ENCODE measurements at regions not wholly inside any gene's neighbourhood (a gene's known extent, or its start where the extent isn't known, plus 50 kb on each side); places are given as distances from the start of the nearest gene placed in this dataset.
"Not testable (repeated sequence)": the region's sequence is repeated elsewhere in the genome, so short reads cannot be mapped to it uniquely, and the experiment has no call there.

DNA sequence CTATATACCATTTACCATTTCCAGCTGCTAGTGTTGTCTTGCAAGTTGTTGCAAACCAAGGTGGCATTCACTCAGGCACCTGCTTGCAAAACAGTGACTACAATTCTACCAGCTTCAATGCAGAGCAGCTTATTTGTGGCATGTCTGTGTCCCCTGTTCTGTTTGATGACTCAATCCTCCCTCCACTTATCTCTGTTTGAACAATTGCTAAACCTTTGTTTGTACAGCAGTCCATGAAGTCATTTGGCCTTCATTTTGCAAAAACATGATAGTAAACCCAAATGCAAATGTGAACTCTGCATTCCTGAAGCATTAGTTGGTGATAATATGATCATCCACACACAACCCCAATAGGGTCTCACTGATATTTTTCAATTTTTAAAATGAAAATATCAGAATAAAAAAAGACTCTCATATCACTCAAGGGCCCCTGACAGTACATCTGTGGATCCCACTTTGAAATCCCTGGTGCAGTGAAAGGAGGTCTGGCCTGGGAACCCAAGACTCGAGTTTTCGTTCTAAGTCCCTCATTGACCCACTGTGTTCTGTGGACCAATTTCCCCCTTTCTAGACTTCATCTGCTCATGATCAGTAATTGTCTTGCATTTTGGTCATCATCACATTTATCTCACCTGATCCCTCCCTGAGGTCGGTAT, 425.4 kb downstream of the RPS24 start:
- Mint-ChIP-seq H3K4me3 (no peak overlapping the region), H3K27me3 (no peaks in the 10 kb centered on the region)

DNA sequence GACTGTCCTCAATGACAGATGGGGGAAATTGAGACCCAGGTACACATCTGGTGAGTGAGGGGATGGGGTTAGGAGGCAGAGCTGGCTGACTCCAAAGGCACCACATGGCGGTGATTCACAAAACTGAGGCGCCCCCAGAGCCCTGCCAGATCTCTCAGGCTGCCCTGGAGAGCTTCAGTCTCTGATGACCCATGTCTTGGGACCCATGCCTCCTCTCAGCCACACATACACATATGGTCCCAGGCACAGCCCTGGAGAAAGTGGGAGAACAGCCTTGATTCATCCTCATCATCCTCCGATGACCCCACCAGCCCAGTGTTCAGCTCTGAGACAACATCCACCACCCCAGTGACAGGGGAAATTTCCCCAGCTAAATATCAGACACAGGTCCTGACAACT, 426.0 kb downstream of the RPS24 start:
- H3K4me1 Mint-ChIP-seq: no peaks in the 10 kb centered on the region
- no peaks in the 10 kb centered on the region for H3K9me3 Mint-ChIP-seq
- H3K27ac Mint-ChIP-seq: no peak overlapping the region
- H3K4me3 Mint-ChIP-seq: no peak overlapping the region
- no peaks in the 10 kb centered on the region for H3K27me3 Mint-ChIP-seq
- H3K36me3 Mint-ChIP-seq: no peaks in the 10 kb centered on the region

More for the DNA sequence above, 425.4 kb downstream of the RPS24 start:
- Mint-ChIP-seq H3K27ac (no peak overlapping the region), H3K4me1 (no peaks in the 10 kb centered on the region), H3K9me3 (no peaks in the 10 kb centered on the region), H3K36me3 (no peaks in the 10 kb centered on the region)

DNA sequence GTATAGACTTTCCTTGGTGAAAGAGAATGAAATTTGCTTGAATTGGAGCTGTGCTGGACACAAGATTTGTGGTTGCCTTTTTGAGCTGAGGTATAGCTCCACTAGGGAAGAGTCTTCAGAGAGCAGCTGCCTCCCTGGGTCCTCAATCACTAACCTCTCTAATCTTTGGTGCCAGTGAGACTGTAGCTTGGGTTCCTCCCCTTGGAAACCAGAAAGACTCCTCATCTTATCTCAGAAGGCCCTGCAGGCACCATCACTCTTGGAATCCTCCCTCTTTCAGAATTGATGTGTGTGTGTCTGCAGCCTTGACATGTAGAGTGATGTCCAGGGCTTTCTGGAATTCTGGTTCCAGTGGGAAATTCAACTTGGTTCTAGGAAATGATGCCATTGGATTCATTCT, 426.5 kb downstream of the RPS24 start:
- no peak overlapping the region for H3K27ac Mint-ChIP-seq
- H3K36me3 Mint-ChIP-seq: no peaks in the 10 kb centered on the region
- no peaks in the 10 kb centered on the region for H3K27me3 Mint-ChIP-seq

DNA sequence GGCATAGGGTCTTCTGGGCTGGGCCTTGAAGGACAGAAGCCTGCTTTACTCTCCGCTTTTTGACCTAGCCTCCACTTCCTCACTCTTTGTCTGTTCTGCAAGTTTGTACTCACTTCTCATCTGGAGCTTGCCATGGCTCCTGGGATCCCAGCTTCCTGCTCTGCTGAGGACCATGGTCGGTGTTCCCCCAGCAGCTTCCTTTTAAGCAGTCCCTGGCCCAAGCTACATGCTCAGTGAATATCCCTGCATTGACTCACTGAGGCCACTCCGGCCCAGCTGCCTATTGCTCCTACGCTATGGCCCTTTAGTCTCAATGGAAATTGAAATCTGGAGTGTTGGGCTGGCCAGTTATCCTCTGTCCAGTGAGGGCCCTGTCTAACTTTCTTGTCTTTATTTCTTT, 427.7 kb downstream of the RPS24 start:
- no peak overlapping the region for H3K27ac Mint-ChIP-seq
- H3K4me1 Mint-ChIP-seq: no peaks in the 10 kb centered on the region
- H3K27me3 Mint-ChIP-seq: no peaks in the 10 kb centered on the region
- no peaks in the 10 kb centered on the region for H3K36me3 Mint-ChIP-seq
- H3K9me3 Mint-ChIP-seq: no peaks in the 10 kb centered on the region
- H3K4me3 Mint-ChIP-seq: no peak overlapping the region

More for the DNA sequence above, 426.5 kb downstream of the RPS24 start:
- no peaks in the 10 kb centered on the region for H3K9me3 Mint-ChIP-seq
- H3K4me3 Mint-ChIP-seq: no peak overlapping the region
- H3K4me1 Mint-ChIP-seq: no peaks in the 10 kb centered on the region

DNA sequence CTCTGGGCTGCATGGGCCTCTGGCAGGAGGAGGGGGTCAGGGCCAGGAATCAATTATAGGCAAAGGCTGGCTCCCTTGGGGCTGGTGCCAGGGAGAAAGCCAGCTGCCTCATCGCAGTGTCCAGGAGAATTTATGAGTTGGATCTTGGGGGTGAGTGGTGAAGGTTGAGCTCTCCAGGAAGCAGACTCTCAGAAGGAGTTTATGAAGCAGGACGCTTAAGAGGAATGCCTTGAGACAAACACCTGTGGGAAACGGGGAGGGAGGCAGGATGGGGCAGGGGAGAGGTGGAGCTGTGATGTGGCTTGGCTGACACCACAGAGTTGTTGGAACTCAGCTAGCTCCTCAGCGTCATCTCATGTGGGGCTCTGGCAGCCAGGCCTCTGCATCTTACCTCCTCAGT, 428.5 kb downstream of the RPS24 start:
- no peaks in the 10 kb centered on the region for H3K4me1 Mint-ChIP-seq
- H3K27ac Mint-ChIP-seq: no peak overlapping the region
- no peaks in the 10 kb centered on the region for H3K27me3 Mint-ChIP-seq
- H3K4me3 Mint-ChIP-seq: no peak overlapping the region
- H3K36me3 Mint-ChIP-seq: no peaks in the 10 kb centered on the region
- H3K9me3 Mint-ChIP-seq: no peaks in the 10 kb centered on the region

DNA sequence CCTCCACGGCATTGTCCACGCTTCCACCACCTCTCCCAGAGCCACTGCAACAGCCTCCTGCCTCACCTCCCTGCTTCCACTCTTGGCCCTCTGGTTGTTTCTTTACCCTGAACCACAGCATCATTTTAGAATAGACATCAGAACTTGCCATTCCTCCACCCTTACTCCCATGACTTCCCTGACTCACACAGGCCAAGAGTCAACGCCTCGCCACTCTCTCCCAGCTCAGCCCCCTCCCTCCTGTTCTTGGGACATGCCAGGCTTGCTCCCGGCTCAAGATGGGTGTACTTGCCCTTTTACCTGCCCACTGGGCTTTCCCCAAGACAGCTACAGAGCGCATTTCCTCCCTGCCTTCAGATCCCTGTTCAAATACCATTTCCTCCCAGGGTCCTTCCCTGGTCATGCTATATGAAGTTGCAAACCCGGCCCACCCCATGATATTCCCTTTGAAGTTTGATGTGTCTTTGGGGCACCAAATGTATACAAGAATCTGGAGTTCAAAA, 429.1 kb downstream of the RPS24 start:
- Mint-ChIP-seq H3K4me1 (no peaks in the 10 kb centered on the region), H3K36me3 (no peaks in the 10 kb centered on the region), H3K27me3 (no peaks in the 10 kb centered on the region), H3K27ac (no peak overlapping the region), H3K4me3 (no peak overlapping the region), H3K9me3 (no peaks in the 10 kb centered on the region)

DNA sequence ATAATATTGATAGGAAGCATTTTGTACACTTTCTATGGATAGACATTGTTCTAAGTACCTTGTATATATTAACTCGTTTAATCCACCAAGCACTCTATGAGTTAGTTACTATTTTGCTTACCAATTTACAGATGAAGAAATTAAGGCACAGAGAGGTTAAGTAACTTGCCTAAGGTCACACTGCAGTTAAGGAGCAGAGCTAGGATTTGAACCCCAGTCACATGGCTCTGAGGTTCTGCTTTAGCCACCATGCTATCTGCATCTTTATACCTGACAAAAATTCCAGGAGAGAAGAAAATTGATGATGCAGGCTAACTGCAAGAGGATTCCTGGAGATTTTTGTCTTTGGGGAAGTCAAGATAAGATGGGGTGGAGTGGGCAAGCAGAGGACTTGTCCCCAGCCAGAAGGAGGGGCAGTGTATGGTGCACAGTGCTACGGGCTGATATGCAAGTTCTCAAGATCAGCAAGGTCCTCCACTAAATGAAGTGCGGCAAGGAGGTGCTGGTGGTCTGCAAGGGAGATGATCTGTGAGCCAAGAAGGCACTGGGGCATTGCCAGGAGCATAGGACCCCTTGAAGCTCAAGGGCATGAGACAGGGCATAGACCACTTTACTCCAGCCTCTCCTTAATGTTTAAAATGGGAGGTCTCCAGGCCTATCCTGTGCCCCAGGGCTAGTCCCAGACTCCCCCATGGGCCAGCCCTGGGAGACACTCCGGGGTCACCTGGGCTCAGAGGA, 430.6 kb downstream of the RPS24 start:
- no peaks in the 10 kb centered on the region for H3K4me1 Mint-ChIP-seq

DNA sequence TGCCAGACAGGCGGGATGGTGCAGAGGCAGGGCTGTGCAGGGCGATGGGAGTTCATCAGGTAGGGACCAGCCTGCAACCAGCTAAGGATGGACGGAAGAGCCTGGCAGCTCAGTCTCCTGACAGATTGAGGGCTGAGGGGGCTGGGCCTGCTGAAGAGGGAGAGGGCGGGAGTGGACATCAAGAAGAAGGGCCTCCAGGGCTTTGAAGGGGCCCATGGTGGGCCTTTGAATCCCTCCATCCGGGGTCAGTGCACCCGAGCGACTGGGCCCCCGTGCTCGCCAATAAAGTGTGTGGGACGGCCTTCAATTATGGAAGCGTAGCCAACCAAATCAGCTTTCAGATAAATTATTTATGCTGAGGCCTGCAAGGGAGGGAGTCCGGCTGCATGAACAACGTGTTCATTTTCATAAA, 431.2 kb downstream of the RPS24 start:
- Mint-ChIP-seq H3K9me3 (no peaks in the 10 kb centered on the region), H3K4me1 (no peaks in the 10 kb centered on the region), H3K27me3 (no peaks in the 10 kb centered on the region), H3K36me3 (no peaks in the 10 kb centered on the region), H3K27ac (no peak overlapping the region), H3K4me3 (no peak overlapping the region)

More for the DNA sequence above, 430.6 kb downstream of the RPS24 start:
- H3K36me3 Mint-ChIP-seq: no peaks in the 10 kb centered on the region
- H3K27ac Mint-ChIP-seq: no peak overlapping the region
- no peak overlapping the region for H3K4me3 Mint-ChIP-seq
- no peaks in the 10 kb centered on the region for H3K27me3 Mint-ChIP-seq
- H3K9me3 Mint-ChIP-seq: no peaks in the 10 kb centered on the region

DNA sequence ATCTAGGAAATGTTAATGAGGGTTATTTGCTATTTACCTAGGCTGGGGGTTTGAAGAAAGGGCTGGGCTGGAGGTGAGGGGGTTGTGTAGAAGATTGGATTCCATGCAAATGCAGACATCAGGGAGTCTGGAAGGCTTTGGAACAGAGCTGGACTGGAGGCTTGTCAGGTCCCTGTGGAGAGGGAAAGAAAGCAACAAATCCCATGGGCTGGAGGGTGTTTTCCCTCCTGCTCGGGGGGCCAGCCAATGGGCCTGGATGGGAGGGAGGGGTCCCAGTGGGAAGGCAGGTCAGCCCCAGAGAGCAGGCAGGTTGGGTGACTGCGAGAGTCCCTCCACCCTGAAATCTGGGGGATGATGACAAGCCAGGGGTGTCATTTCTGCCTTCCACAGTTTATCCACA, 431.8 kb downstream of the RPS24 start:
- Mint-ChIP-seq H3K27ac (no peak overlapping the region), H3K4me1 (no peaks in the 10 kb centered on the region), H3K36me3 (no peaks in the 10 kb centered on the region), H3K4me3 (no peak overlapping the region), H3K27me3 (no peaks in the 10 kb centered on the region), H3K9me3 (no peaks in the 10 kb centered on the region)

DNA sequence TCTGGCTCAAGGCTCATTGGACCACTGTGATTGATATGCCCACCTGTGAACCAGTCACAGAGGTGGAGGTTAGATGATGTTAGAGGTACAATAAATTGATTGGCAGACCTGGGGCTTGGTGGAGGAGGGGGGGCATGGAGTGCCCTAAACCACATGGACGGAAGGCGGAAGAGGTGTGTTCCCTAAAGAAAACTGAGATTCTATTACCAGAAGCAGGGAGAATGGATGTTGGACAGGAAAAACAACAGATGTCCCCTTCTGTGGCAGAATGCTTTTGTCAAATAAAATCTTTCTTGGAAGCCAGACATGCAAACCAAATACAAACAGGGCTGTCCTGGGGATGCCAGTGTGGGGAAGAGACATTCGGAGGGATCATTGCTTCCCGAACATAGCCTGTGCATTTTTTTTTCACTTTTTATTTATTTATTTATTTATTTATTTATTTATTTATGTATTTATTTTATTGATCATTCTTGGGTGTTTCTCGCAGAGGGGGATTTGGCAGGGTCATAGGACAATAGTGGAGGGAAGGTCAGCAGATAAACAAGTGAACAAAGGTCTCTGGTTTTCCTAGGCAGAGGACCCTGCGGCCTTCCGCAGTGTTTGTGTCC, 433.9 kb downstream of the RPS24 start:
- no peaks in the 10 kb centered on the region for H3K36me3 Mint-ChIP-seq
- no peak overlapping the region for H3K4me3 Mint-ChIP-seq
- no peaks in the 10 kb centered on the region for H3K27me3 Mint-ChIP-seq
- H3K4me1 Mint-ChIP-seq: no peaks in the 10 kb centered on the region
- no peak overlapping the region for H3K27ac Mint-ChIP-seq
- no peaks in the 10 kb centered on the region for H3K9me3 Mint-ChIP-seq

DNA sequence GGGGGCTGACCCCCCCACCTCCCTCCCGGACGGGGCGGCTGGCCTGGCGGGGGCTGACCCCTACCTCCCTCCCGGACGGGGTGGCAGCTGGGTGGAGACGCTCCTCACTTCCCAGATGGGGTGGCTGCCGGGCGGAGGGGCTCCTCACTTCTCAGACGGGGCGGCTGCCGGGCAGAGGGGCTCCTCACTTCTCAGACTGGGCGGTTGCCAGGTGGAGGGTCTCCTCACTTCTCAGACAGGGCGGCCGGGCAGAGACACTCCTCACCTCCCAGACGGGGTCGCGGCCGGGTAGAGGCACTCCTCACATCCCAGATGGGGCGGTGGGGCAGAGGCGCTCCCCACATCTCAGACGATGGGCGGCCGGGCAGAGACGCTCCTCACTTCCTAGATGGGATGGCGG, 435.1 kb downstream of the RPS24 start:
- H3K9me3 Mint-ChIP-seq: not testable (repeated sequence)

DNA sequence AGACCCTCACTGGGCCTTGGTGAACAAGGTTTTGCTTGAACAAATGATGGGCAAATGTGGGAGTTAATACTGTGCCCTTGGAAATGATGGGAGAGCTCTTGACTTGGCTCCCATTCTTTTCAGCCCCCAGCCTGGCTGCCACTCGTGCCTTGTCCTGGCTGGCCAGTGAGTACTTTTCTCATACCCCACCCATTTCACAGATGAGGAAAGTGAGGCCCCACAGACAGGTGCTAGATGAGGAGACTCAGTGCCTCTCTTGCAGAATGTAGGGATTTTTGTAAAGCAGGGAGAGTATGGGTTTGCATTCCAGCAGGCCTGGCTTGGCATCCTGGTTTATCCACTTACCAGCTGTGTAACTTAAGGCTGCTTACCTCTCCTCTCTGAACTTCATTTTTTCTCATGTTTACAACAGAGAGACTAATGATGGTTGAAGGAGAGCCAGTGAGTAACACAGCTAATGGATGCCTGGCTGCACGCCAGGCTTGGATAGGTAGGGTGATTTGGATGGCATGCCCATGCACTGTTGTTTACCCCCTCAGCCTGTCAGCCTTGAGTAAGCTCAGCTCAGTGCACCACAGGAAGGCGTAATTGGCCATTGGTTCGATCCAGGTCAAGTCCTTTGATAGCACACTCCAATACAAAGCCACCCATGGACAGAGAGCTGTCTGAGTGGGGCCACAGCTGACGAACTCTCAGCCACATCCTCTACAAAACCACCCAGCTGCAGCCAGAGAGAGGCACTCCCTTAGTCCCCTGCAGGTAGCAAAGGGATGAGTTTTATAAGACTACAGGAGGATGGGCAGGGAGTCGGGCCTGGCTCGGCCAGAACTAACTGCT, 436.8 kb downstream of the RPS24 start:
- no peaks in the 10 kb centered on the region for H3K36me3 Mint-ChIP-seq
- H3K4me3 Mint-ChIP-seq: no peak overlapping the region
- no peaks in the 10 kb centered on the region for H3K4me1 Mint-ChIP-seq
- no peaks in the 10 kb centered on the region for H3K27me3 Mint-ChIP-seq
- no peaks in the 10 kb centered on the region for H3K9me3 Mint-ChIP-seq
- no peak overlapping the region for H3K27ac Mint-ChIP-seq

More for the DNA sequence above, 435.1 kb downstream of the RPS24 start:
- H3K27ac Mint-ChIP-seq, H3K27me3 Mint-ChIP-seq, H3K36me3 Mint-ChIP-seq, H3K4me3 Mint-ChIP-seq, H3K4me1 Mint-ChIP-seq: not testable (repeated sequence)

DNA sequence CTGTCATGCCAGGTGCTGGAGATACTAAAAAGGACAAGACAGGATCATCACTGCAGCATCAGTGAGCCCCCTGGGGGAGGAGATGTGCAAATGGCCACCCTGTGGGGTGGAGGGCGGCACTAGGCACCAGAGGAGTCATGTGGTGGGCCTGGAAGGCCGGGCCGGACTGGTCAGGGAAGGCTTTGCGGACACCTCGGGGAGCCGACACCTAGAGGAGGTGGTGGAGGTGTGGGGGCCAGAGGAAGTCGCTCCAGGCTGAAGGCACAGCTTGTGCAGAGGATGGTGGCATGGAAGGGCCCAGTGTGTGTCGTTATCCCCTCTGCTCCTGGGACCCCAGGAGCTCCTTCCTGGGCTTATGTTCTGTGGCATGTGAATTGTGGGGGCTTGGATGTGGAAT, 437.7 kb downstream of the RPS24 start:
- Mint-ChIP-seq H3K4me1 (no peaks in the 10 kb centered on the region), H3K36me3 (no peaks in the 10 kb centered on the region), H3K27ac (no peak overlapping the region), H3K9me3 (no peaks in the 10 kb centered on the region), H3K4me3 (no peak overlapping the region), H3K27me3 (no peaks in the 10 kb centered on the region)

DNA sequence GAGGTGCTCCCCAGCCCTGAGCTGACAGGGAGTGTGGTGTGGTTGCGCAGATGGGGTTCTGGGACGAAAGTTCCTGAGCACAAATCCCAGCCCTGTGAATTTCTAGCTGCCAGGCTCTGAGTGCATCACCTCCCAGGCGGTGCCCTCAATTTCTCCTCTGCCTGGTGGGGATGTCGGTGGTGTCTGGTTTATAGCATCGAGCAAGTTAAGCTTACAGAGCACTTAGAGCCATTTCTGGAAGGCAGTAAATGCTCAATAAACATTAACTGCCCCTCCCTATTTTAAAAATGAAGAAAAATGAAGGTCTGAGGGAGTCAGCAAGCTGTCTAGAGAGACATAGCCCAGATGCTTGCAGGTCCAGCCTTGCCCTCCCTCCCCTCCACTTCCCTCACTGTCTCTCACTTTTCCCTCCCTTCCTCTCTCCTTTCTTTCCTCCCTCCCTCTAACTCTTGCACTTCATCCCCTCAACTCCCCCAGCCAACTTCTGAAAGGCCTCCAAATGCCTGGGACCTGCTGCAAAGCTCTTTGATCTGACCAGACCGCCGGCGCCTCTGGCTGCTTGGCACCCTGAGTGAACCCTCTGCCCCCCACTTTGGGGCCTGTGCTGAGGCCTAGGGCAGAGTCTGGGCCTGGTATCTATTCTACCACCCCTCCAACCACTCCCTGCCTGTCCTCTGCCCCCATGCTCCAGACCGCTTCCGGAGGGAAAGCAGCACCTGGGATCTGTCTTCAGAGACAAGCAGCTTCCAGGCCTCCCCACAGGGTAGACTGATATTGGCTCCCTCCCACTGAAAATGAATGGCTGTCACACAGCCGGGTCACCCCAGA, 438.3 kb downstream of the RPS24 start:
- H3K27ac Mint-ChIP-seq: no peak overlapping the region
- H3K27me3 Mint-ChIP-seq: no peaks in the 10 kb centered on the region
- H3K4me3 Mint-ChIP-seq: no peak overlapping the region
- H3K4me1 Mint-ChIP-seq: no peaks in the 10 kb centered on the region
- no peaks in the 10 kb centered on the region for H3K9me3 Mint-ChIP-seq
- no peaks in the 10 kb centered on the region for H3K36me3 Mint-ChIP-seq

DNA sequence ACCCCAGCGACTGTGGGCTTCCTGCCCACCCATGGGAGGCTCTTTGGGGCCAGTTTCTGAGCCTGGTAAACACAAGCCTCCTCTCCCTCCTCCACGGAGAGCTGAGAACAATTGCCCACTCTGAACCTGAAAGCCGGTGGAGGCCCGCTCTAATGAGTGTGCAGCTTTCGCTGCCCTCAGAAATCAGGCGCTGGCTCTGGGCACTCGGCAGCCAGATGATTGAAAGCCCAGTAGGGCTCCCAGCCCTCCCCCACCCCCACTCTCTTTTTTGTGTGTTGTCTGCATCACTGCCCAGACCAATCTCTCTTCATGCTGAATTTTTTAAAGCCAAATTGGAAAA, 438.9 kb downstream of the RPS24 start:
- Mint-ChIP-seq H3K4me1 (no peaks in the 10 kb centered on the region), H3K27me3 (no peaks in the 10 kb centered on the region), H3K4me3 (no peak overlapping the region), H3K9me3 (no peaks in the 10 kb centered on the region), H3K27ac (no peak overlapping the region), H3K36me3 (no peaks in the 10 kb centered on the region)

Data from activated naive CD4-positive, alpha-beta T cell treated with anti-CD3 and anti-CD28 coated beads, Interleukin-2, amount 50 U/mL, for 24 hours (primary cell).